Inferior parietal cortex (tissue), 1 donor: ENCODE measurements at regions not wholly inside any gene's neighbourhood (a gene's known extent, or its start where the extent isn't known, plus 50 kb on each side); places are given as distances from the start of the nearest gene placed in this dataset.
A peak's percentile ranks its signal among the peaks of the same experiment; 100 is the strongest.

ENCODE experiments used
- DNase-seq: peaks from one replicate; pipeline ENCODE4 v3.0.0-alpha.2; 2016; ENCODE audit errors: extremely low spot score

DNA sequence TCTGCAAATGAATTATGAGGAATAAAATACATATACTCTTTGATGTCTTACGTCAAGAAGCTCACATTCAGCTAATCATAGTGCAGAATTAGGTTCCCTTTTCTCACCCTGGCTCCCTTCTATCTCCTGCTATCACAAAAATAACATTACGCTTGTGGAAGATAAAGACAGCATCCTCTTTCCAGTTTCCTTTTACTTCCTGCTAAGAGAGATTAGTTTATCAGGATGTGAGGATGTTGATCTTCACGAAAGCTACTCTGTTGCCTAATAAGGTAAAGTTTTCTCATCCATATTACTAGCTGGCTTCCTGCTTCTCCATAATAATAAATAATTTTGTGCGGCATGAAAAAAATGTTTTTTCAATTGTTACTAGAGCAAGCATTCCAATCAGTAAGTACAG, 217.7 kb upstream of the DCN start:
- DNase-seq: no peak

GRCh38 chr12:91397866-91398532, 215.4 kb upstream of the DCN start:
- no peak for DNase-seq

GRCh38 chr12:91396293-91396692, 213.7 kb upstream of the DCN start:
- DNase-seq: no peak

- no peak for DNase-seq
Measured at GRCh38 chr12:91395628-91396135, 213.1 kb upstream of the DCN start.

- no peak for DNase-seq
Measured at GRCh38 chr12:91394903-91395302, 212.3 kb upstream of the DCN start.

- DNase-seq: no peak
Measured at GRCh38 chr12:91388573-91388972, 206.0 kb upstream of the DCN start.

GRCh38 chr12:91387461-91388134, 205.0 kb upstream of the DCN start:
- no peak for DNase-seq

GRCh38 chr12:91384806-91385205, 202.2 kb upstream of the DCN start:
- no peak for DNase-seq

- no peak for DNase-seq
Measured at GRCh38 chr12:91384366-91384765, 201.7 kb upstream of the DCN start.

DNA sequence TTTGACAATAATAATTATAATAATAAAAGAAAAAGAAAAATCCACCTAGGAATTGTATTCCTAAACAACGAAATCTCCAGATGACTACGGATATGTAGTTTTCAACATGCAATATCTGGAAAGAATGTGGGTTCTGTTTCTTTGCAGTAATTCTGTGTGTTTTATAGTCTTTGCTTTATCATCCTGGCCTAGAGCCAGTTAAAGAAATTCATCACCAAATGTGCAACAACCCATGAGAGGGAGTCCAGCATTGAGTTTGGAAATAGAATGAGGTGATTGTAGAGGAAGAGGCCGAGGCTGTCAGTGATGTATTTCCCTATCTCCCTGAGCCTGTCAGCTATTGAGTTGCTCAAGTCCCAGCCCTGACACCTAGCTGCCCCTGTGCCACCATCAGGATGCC, 200.5 kb upstream of the DCN start:
- DNase-seq: peak; percentile 26

DNA sequence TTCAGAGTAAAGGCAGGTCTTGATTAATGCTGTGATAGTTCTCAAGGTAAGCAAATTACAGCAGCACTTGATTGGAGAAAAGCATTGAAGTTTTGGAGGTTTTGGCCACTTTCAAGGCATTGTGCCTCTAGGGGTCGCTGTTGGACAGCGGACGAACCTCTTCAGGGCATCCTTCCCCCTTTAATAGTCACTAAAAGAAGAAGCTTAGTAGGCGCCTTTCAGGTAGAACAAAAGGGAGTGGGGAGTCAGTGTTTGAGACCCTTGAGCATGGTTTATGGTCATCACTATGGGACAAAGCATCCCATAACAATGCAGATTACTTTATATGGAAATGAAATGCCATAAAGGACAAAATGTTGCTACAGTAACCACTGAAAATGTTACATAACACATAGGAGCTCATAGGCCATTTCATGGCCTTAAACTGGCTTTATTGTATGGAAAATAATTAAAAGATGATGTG, 199.5 kb upstream of the DCN start:
- peak; percentile 98 for DNase-seq

DNA sequence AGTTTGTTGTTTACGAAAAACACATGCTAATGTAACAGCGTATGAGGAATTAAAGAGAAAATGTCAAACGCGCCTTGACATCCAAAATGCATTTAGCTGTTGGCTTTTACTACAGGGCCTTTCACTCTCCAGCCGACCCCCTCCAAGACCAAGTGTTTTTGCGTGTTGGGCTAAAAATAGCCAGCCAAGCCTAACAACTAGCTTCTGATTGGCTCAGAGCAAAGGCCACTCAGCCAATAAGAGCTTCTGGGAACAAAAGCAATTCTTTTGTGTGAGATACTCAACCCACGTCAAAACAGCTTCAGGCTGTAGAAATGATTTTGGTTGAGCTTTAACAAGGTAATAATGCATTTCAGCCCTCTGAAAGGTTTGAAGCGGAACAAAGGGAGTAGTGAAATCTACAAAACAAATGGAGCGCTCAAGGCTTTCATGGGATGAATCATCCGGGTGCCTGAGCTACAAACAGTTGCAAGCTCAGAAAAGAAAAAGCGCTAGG, 198.7 kb upstream of the DCN start:
- peak; percentile 96 for DNase-seq

DNA sequence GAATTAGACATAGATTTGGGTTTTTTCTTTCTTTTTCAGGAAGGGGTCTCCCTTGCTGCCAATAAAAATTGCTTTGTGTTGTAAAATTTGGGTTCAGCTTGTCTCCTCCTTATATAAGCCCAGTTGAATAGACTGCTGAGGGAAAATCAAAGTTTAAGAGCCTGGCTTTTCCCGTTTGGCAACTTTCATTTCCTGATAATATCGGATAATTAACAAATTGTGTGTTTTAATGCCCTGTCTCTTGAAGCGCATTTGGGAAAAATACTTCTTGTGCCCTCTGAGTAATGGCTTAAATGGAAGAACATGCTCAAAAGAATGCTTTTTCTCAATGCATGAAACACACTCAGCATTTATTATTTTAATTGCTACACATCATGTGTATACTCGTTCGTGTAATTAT, 198.0 kb upstream of the DCN start:
- peak; percentile 42 for DNase-seq

- DNase-seq: peak; percentile 55
Measured at GRCh38 chr12:91379051-91379775, 196.6 kb upstream of the DCN start.

DNA sequence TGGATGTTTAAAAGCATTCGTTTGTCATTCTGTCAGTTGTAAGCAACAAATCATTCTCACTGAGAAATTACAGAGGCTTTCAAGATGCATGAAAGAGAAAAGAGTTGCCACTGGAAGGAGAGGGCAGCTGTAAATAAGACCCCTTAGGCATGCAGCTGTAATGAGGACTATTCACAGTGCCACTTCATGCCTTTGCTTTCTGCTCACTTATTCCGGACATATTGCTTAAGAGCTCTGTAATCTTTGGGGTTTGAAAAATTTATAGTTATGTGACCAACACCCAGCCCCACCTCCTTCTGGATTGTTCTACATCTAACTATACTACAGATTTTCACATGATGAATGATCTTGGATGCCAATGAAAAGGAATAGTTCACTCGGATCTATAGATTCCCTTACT, 194.8 kb upstream of the DCN start:
- DNase-seq: no peak

DNA sequence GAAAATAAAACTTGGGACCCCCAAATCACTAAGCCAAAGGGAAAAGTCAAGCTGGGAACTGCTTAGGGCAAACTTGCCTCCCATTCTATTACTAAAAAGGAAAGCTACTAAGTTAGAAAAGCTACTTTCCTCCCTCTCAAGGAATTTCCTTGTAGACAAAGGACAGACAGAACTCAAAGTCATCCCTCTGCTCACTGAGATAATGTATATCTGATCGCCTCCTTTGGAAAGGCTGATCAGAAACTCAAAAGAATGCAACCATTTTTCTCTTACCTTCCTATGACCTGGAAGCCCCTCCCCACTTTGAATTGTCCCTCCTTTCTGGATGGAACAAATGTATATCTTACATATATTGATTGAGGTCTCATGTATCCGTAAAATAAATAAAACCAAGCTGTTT, 190.5 kb upstream of the DCN start:
- DNase-seq: no peak

DNA sequence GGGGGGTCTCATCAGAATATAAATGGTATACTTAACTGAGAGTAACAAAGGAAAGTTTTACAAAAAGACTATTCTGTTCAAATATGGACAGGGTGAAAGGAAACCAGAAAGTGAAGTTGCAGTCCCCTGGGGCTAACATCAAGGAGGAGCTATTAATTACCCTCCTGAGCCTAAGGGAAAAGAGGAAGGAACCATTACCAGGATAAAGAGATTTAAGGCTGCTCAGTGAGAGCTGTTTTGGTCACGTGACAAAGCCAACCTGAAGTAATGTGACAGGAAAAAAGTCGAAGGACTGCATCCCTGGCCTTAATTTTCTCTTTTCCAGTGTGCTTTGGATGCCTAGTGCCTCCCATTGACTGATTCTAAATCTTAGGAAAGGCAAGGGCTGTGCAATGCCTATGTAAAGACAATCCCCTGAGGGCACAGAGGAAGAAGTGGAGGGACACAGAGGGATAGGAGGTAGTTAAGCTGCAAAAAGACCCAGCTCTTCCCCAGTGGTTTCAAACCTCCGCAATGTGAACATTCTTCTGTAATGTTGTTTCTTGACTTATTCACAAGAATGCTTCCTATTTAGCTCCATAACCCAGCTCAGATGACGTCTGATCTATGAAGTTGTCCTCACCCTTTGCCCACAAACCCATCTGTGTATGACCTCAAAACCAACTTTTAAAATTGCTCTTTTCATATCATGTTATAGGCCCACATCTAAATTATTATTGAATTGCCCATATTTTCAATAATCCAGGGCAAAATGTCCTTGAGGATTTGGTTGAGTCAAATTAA, 187.7 kb upstream of the DCN start:
- DNase-seq: no peak

DNA sequence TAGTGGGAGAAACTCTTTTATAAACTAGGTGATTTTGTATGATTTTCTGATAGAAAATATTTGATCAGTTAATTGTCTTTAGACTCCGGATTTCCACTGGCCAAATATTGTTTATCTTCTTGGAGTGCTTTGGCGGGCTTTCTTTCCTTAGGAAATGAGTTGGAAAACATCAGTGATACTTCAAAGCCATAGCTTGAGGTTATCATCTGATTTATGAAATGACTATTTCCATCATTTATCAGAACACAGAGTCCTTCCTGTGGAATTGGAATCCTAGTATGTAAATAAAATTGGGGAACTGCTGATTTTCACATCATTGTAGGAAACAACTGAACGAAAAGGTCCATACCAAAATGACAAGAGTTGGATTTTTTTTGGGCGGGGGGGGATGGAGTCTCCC, 186.0 kb upstream of the DCN start:
- no peak for DNase-seq

DNA sequence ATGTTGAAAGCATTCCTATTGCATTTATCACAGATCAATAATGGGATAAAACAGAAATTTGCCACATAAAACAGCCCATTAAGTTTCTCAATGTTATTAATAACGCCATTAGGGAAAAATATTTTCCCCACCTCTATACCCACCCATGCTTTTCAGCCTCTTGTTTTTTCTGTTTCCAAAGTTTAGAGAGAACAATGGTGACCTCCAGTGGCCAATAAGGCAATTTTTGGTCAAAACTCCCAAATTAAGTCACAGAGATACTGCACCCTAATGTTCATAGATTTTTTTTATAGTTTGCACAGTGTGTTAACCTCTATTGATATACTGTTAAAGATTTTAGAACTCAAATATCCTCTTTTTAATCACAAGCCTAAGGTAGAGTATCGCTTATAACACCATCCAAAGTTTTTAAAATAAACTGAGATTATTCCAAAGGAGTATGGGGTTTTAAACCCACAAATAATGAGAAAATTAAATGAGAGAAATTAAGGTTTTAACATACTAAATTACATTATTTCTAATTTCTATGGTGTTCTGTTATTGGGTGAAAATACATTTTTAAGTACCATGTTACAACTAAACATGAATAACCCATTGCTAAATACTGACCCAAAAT, 184.7 kb upstream of the DCN start:
- no peak for DNase-seq

GRCh38 chr12:91364471-91365184, 182.0 kb upstream of the DCN start:
- no peak for DNase-seq

GRCh38 chr12:91361864-91362263, 179.2 kb upstream of the DCN start:
- peak; percentile 84 for DNase-seq
